ENCODE measurements at regions not wholly inside any gene's neighbourhood (a gene's known extent, or its start where the extent isn't known, plus 50 kb on each side); places are given as distances from the start of the nearest gene placed in this dataset.

DNA sequence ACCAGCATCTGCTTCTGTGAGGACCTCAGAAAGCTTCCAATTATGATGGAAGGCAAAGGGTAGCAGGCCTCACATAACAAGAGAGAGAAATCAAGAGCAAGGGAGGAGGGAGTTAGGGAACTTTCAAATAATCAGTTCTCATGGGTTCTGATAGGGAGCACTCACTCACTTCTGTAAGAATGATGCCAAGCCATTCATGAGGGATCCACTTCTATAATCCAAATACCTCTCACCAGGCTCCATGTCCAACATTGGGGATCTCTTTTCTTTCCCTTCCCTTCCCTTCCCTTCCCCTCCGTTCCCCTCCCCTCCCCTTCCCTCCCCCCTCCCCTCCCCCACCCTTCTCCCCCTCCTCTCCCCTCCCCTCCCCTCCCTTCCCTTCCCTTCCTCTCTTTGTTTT, 884.6 kb upstream of the GHITM start:
- TF ChIP-seq EZH2 (optimal IDR thresholded peaks at IDR 0.05; ENCODE audit: low read depth, low read length) (no peak), EZH2phosphoT487 (IDR thresholded peaks at IDR 0.05; ENCODE audit: low read length) (no peak)
- TF ChIP-seq, protein P1, sequence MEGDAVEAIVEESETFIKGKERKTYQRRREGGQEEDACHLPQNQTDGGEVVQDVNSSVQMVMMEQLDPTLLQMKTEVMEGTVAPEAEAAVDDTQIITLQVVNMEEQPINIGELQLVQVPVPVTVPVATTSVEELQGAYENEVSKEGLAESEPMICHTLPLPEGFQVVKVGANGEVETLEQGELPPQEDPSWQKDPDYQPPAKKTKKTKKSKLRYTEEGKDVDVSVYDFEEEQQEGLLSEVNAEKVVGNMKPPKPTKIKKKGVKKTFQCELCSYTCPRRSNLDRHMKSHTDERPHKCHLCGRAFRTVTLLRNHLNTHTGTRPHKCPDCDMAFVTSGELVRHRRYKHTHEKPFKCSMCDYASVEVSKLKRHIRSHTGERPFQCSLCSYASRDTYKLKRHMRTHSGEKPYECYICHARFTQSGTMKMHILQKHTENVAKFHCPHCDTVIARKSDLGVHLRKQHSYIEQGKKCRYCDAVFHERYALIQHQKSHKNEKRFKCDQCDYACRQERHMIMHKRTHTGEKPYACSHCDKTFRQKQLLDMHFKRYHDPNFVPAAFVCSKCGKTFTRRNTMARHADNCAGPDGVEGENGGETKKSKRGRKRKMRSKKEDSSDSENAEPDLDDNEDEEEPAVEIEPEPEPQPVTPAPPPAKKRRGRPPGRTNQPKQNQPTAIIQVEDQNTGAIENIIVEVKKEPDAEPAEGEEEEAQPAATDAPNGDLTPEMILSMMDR (IDR thresholded peaks at IDR 0.05; ENCODE audit: low read length): no peak
- Histone ChIP-seq H2AFZ (ENCODE audit: low read length) (no peak overlapping the region), H3K79me2 (ENCODE audit: low read length) (no peaks in the 10 kb centered on the region), H4K20me1 (ENCODE audit: insufficient read depth, low read length) (no peaks in the 10 kb centered on the region), H3F3A (ENCODE audit: insufficient read depth, low read length) (no peaks in the 10 kb centered on the region), H3K9ac (ENCODE audit: low read length) (no peak overlapping the region), H3K9me3 (replicated peaks; ENCODE audit: insufficient read depth, low read length) (no peaks in the 10 kb centered on the region), H3K9me2 (replicated peaks; ENCODE audit: insufficient read depth, low read length) (no peaks in the 10 kb centered on the region), H3K4me3 (ENCODE audit: low read length) (no peak overlapping the region), H3K4me2 (ENCODE audit: low read depth, low read length) (no peak overlapping the region), H3K4me1 (ENCODE audit: low read length) (no peaks in the 10 kb centered on the region), H3K36me3 (replicated peaks; ENCODE audit: insufficient read depth, low read length) (no peaks in the 10 kb centered on the region), H3K27me3 (replicated peaks; ENCODE audit: insufficient read depth, low read length) (no peaks in the 10 kb centered on the region), H3K27ac (ENCODE audit: low read length) (no peak overlapping the region)
- DNase-seq: no peak

DNA sequence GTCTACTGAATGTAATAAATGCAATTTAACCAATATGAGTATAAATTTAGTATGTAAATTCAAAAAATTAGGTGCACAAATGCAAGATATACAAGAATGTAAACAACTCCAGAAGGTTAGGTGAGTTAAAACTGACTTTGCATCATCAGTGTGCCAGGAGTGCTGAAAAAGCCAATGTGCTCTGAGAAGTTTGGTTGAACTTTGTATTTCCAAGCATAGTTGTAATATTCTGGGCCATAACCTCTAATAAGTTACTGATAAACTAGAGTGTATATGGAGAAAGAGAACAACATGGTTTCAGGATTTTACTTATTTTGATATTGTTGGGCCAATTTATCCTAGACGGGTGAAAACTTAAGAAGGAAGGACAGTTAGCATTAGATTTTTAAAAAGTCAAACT, 876.9 kb upstream of the GHITM start:
- H3K27me3 ChIP-seq (replicated peaks; ENCODE audit: insufficient read depth, low read length): no peaks in the 10 kb centered on the region
- no peak overlapping the region for H3K9ac ChIP-seq (ENCODE audit: low read length)
- no peak for DNase-seq
- H2AFZ ChIP-seq (ENCODE audit: low read length): no peak overlapping the region
- H3K36me3 ChIP-seq (replicated peaks; ENCODE audit: insufficient read depth, low read length): no peaks in the 10 kb centered on the region
- H3K9me2 ChIP-seq (replicated peaks; ENCODE audit: insufficient read depth, low read length): no peaks in the 10 kb centered on the region
- no peaks in the 10 kb centered on the region; the same call in 1 of the 2 replicates for H3F3A ChIP-seq (ENCODE audit: insufficient read depth, low read length)
- H3K9me3 ChIP-seq (replicated peaks; ENCODE audit: insufficient read depth, low read length): no peaks in the 10 kb centered on the region
- no peaks in the 10 kb centered on the region for H3K79me2 ChIP-seq (ENCODE audit: low read length)
- H3K4me1 ChIP-seq (ENCODE audit: low read length): no peaks in the 10 kb centered on the region
- H3K4me3 ChIP-seq (ENCODE audit: low read length): no peak overlapping the region
- no peak overlapping the region for H3K27ac ChIP-seq (ENCODE audit: low read length)
- no peaks in the 10 kb centered on the region for H4K20me1 ChIP-seq (ENCODE audit: insufficient read depth, low read length)
- TF ChIP-seq, protein P1 (IDR thresholded peaks at IDR 0.05; ENCODE audit: low read length): no peak
- H3K4me2 ChIP-seq (ENCODE audit: low read depth, low read length): no peak overlapping the region

- Histone ChIP-seq H3F3A (ENCODE audit: insufficient read depth, low read length) (no peaks in the 10 kb centered on the region), H3K9me2 (replicated peaks; ENCODE audit: insufficient read depth, low read length) (no peaks in the 10 kb centered on the region), H3K36me3 (replicated peaks; ENCODE audit: insufficient read depth, low read length) (no peaks in the 10 kb centered on the region), H3K27me3 (replicated peaks; ENCODE audit: insufficient read depth, low read length) (no peaks in the 10 kb centered on the region), H3K9me3 (replicated peaks; ENCODE audit: insufficient read depth, low read length) (no peaks in the 10 kb centered on the region), H3K4me3 (ENCODE audit: low read length) (no peak overlapping the region), H4K20me1 (ENCODE audit: insufficient read depth, low read length) (no peaks in the 10 kb centered on the region), H3K27ac (ENCODE audit: low read length) (no peak overlapping the region), H3K79me2 (ENCODE audit: low read length) (no peaks in the 10 kb centered on the region), H3K4me2 (ENCODE audit: low read depth, low read length) (no peak overlapping the region), H3K4me1 (ENCODE audit: low read length) (no peaks in the 10 kb centered on the region), H3K9ac (ENCODE audit: low read length) (no peak overlapping the region), H2AFZ (ENCODE audit: low read length) (no peak overlapping the region)
- TF ChIP-seq EZH2phosphoT487 (IDR thresholded peaks at IDR 0.05; ENCODE audit: low read length) (no peak), EZH2 (optimal IDR thresholded peaks at IDR 0.05; ENCODE audit: low read depth, low read length) (no peak)
- TF ChIP-seq, protein P1 (IDR thresholded peaks at IDR 0.05; ENCODE audit: low read length): no peak
- DNase-seq: no peak
Observed at GRCh38 chr10:83272666-83273434, 866.5 kb upstream of the GHITM start.

Measured in MM.1S (cell line).